Mucosa of stomach (tissue), 1 donor: ENCODE measurements at regions not wholly inside any gene's neighbourhood (a gene's known extent, or its start where the extent isn't known, plus 50 kb on each side); places are given as distances from the start of the nearest gene placed in this dataset.

Source experiments
- H3K27me3 ChIP-seq: one replicate; pipeline ENCODE4 v1.7.0; 2013; ENCODE audit warnings: mild to moderate bottlenecking, low read length; ENCODE audit not compliant: control insufficient read depth, insufficient read depth
- H3K36me3 ChIP-seq: one replicate; pipeline ENCODE4 v1.7.0; 2013; ENCODE audit warnings: low read length; ENCODE audit not compliant: control insufficient read depth, insufficient read depth
- H3K4me1 ChIP-seq: one replicate; pipeline ENCODE4 v1.7.0; 2013; ENCODE audit warnings: mild to moderate bottlenecking, low read length; ENCODE audit not compliant: control insufficient read depth, insufficient read depth
- H3K4me3 ChIP-seq: one replicate; pipeline ENCODE4 v1.7.0; 2013; ENCODE audit warnings: low read length
- H3K9ac ChIP-seq: one replicate; pipeline ENCODE4 v1.7.0; 2013; ENCODE audit warnings: mild to moderate bottlenecking, low read length, moderate library complexity
- H3K9me3 ChIP-seq: one replicate; pipeline ENCODE4 v1.7.0; 2013; ENCODE audit warnings: mild to moderate bottlenecking, low read length, moderate library complexity; ENCODE audit not compliant: control insufficient read depth
- donor health status: Pancreatic carcinoma.

DNA sequence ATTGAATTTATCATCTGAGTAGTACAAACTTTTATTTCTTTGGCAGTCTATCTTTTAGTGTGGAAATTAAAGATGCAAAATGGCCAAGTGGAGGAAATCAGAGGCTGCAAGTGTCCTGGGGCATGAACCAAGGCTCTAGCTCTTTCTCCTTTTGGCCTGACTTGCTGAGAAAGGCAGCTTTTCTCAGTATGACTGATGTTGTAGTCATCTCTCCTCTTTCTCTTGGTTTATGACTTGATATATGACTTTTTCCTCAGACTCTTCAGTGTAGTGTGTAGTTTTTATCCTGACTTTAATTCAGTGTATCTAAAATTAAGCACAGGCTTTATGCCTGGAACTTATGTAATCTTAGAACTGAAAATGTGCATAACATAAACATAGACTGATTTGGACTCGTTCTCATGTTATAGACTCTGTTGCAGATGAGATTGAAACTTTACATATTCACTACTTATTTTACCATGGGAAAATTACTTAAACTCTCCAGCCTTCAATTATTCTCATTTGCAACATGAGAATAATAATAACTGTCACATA lies 65.7 kb downstream of the SLITRK5 start:
- Histone ChIP-seq H3K36me3 (no peaks in the 10 kb centered on the region), H3K4me1 (no peaks in the 10 kb centered on the region), H3K9me3 (no peaks in the 10 kb centered on the region), H3K9ac (no peak overlapping the region), H3K4me3 (no peak overlapping the region), H3K27me3 (no peaks in the 10 kb centered on the region)

DNA sequence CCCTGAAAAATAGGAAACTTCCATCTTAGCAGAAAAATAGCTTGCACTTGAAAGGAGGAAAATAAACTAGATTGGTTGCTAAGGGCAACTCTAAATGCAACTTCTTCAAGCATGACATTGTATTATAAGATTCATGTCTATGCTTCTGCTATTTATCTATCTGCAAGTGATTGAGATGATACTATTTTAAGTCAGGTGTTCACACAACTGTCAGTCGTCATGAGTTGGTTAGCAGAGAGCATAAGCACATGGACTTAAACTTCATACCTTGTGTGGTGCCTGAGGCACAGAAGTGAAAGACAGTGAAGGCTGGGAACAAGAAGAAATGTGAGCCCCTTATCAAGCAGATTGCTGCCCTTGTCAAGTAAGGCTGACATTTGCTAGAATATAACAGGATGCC lies 82.9 kb downstream of the SLITRK5 start:
- Histone ChIP-seq H3K9me3 (no peaks in the 10 kb centered on the region), H3K4me1 (no peaks in the 10 kb centered on the region), H3K36me3 (no peaks in the 10 kb centered on the region), H3K9ac (no peak overlapping the region), H3K27me3 (no peaks in the 10 kb centered on the region), H3K4me3 (no peak overlapping the region)

DNA sequence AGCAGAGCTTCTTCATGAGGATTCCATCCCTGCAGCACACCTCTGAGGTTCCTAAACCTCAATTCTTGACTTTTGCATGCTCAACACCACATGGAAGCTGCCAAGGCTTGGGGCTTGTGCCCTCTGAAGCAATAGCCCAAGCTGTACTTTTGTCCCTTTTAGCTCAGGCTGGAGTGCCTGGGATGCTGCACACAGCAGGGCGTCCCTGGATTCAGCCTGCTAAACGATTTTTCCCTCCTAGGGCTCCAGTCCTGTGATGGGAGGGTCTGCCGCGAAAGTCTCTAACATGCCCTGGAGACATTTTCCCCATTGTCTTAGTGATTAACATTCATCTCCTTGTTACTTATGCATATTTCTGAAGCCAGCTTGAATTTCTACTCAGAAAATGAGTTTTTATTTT lies 98.3 kb downstream of the SLITRK5 start:
- H3K9ac ChIP-seq = no peak overlapping the region
- no peaks in the 10 kb centered on the region for H3K4me1 ChIP-seq
- H3K4me3 ChIP-seq = no peak overlapping the region
- no peaks in the 10 kb centered on the region for H3K27me3 ChIP-seq
- H3K9me3 ChIP-seq = no peaks in the 10 kb centered on the region
- H3K36me3 ChIP-seq = no peaks in the 10 kb centered on the region

DNA sequence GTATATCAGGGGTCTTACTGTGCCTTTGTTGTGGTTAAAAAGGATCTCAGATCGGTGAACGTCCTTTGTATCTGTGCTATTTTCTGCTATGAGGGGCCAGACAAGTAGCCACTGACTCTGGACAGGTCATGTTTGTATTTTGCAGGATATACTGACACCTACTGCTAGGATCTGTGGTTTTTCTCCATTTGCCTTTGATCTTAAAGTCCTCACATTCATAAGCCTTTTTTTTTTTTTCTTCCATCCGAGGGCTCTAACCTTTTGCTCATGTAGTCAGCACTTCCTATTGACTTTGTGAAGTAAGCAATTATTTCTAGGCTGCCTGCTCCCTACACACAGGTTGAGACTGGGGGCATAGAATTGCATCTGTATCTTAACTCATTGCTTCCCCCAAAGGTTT lies 106.2 kb downstream of the SLITRK5 start:
- no peaks in the 10 kb centered on the region for H3K9me3 ChIP-seq
- no peak overlapping the region for H3K4me3 ChIP-seq
- no peaks in the 10 kb centered on the region for H3K36me3 ChIP-seq
- no peak overlapping the region for H3K9ac ChIP-seq
- no peaks in the 10 kb centered on the region for H3K27me3 ChIP-seq
- H3K4me1 ChIP-seq = no peaks in the 10 kb centered on the region

DNA sequence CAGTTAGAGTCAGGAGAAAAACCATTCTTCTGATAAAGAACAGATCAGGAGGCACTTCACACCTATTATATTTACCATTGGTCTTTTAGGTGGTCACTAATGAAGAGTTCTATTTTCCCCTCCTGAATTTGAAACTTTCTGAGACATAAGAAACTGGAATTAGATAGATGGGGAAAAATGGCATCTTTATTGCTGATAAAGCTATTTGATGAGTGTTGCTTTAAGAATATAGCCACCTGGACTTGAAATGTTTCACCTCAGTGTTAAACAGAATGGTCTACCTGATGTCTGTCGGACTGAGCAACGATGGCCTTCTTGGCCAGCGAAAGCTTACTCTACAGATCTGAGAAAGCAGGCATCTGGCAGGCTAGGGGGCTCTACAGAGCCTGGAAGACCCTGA lies 107.0 kb downstream of the SLITRK5 start:
- Histone ChIP-seq H3K36me3 (no peaks in the 10 kb centered on the region), H3K9me3 (no peaks in the 10 kb centered on the region), H3K9ac (no peak overlapping the region), H3K4me1 (no peaks in the 10 kb centered on the region), H3K4me3 (no peak overlapping the region), H3K27me3 (no peaks in the 10 kb centered on the region)

DNA sequence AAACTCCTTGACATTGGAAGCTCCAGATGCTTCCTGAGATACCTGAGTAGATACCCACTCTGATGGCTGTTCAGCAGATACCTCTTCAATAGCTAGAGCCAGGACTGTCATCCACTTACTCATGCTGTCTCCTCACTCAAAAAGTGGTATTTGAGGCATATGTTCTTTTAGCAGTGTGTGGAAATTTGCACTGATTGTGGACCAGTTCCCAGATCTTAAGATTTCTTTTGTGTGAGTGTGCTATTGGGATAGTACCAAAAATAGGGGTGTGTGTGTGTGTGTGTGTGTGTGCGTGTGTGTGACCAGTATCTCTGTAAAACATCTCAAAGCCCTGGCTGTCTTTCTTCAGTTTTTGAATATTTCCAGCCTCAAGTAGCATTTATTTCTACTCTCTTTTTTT lies 108.3 kb downstream of the SLITRK5 start:
- Histone ChIP-seq H3K4me1 (no peaks in the 10 kb centered on the region), H3K36me3 (no peaks in the 10 kb centered on the region), H3K27me3 (no peaks in the 10 kb centered on the region), H3K4me3 (no peak overlapping the region), H3K9me3 (no peaks in the 10 kb centered on the region), H3K9ac (no peak overlapping the region)

DNA sequence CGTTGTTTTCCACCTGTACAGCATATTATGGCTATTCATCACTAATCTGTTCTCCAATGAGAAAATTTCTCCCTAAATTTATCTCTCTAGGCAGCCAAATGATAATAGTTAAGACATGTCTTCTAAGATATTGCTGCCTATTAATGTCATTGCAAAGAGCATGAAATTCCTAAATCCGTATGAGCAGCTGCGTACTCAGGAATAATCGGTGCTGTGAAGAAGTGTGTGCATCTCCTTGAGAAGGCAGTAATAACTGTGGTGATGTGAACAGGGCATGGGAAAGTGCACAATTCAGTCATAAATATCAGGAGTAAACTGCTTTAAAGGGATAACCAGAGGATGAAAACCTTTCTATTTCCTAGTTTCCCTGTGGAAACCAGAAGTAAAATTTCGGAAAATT lies 112.2 kb downstream of the SLITRK5 start:
- no peak overlapping the region for H3K9ac ChIP-seq
- no peaks in the 10 kb centered on the region for H3K36me3 ChIP-seq
- H3K9me3 ChIP-seq = no peaks in the 10 kb centered on the region
- H3K4me3 ChIP-seq = no peak overlapping the region
- no peaks in the 10 kb centered on the region for H3K4me1 ChIP-seq
- no peaks in the 10 kb centered on the region for H3K27me3 ChIP-seq

DNA sequence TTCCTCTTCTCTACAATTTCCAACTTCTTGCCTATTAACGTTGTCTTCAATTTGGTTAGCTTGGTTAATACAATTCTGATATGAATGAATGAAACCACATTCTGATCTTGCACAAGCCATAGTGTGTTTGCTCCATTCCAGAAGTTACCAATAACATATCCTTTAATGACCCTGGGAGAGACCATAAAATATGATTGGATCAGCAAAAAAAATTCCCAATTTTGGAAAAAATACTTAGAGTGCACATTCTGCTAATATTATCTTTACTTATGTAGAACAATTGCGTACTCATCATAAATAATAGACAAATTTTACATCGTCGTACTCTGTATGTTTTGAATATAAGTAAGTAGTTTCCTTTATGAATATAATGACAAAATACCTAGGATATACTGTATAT lies 117.2 kb downstream of the SLITRK5 start:
- Histone ChIP-seq H3K9me3 (no peaks in the 10 kb centered on the region), H3K4me1 (no peaks in the 10 kb centered on the region), H3K4me3 (no peak overlapping the region), H3K27me3 (no peaks in the 10 kb centered on the region), H3K36me3 (no peaks in the 10 kb centered on the region), H3K9ac (no peak overlapping the region)

DNA sequence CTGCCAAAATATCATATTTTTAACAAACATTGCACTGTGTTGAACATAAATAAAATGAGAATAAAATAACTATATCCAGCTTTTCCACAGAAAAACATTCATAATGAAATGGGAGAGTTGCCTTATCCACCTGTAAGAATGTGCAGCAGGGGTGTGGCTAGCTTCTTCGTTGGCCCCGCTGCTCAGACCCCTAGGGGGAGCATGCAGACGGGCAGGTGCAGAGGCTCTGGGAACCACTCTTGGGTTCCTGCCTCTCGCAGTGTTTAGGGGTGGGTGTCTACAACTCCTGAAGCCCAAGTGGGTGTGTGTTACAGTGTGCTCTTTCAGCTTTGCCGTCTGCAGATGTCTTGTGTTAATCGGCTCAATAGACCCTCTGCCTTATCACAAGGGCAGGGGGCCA lies 121.7 kb downstream of the SLITRK5 start:
- Histone ChIP-seq H3K9ac (no peak overlapping the region), H3K36me3 (no peaks in the 10 kb centered on the region), H3K9me3 (no peaks in the 10 kb centered on the region), H3K4me3 (no peak overlapping the region), H3K4me1 (no peaks in the 10 kb centered on the region), H3K27me3 (no peaks in the 10 kb centered on the region)

DNA sequence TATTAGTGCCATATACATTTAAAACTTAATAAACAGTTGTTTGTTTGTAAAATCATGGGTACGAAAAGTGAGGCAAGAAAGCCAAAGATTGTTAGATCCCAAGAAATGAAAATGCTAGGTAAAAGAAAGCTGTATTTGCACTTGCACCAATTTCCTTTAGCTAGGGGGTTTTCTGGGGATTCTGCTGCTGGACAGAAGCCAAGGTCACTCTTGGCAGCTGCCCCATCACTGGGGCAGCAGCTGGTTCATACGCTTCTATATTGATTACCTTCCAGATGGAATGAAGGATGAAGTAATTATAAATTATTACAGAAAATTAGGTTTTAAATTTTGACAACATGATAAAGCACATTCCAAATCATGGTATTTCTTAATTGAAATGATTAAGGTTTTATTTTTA lies 127.4 kb downstream of the SLITRK5 start:
- H3K4me1 ChIP-seq = no peaks in the 10 kb centered on the region
- no peaks in the 10 kb centered on the region for H3K27me3 ChIP-seq
- H3K9ac ChIP-seq = no peak overlapping the region
- no peak overlapping the region for H3K4me3 ChIP-seq
- no peaks in the 10 kb centered on the region for H3K9me3 ChIP-seq
- H3K36me3 ChIP-seq = no peaks in the 10 kb centered on the region

DNA sequence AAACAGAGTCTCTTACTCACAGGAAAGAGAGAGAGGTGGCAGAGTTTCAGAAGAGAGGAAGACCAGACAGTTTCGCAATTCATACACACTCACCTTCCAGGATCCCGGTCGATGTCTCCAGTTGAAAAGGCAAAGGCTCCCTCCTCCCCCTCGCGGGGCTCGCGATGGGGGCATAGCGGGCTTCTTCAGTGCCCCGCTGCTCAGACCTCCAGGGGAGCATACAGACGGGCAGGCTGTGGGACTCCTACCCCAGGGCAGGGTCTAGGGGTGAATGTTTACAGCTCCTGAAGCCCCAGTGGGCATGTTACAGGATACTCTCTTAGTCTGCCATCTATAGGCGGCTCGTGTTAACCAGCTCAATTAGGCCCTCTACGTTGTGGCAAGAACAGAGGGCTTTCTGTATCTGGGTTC lies 139.2 kb downstream of the SLITRK5 start:
- Histone ChIP-seq H3K9me3 (no peaks in the 10 kb centered on the region), H3K9ac (no peak overlapping the region), H3K27me3 (no peaks in the 10 kb centered on the region), H3K36me3 (no peaks in the 10 kb centered on the region), H3K4me3 (no peak overlapping the region), H3K4me1 (no peaks in the 10 kb centered on the region)

DNA sequence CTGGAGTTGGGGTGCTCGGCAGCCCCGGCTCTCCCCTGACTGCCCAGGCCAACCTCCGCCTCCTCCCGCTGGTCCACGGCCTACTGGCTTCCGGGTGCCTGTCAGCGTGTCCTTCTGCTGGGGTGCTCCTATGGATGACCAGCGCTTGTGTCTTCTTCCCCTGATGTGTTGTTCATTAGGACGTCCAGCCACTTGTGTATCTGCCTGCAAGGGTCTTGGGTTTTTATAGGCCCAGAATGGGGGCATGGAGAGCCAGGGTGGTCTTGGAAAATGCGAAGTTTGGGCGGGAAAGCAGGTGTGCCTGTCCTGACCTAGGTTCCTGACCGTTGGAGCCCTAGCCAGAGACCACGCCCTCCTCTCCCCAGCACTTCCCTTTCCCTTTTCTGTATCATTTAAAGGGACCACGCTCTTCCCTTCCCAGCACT lies 139.8 kb downstream of the SLITRK5 start:
- Histone ChIP-seq H3K4me1 (no peaks in the 10 kb centered on the region), H3K9ac (no peak overlapping the region), H3K27me3 (no peaks in the 10 kb centered on the region), H3K4me3 (no peak overlapping the region), H3K36me3 (no peaks in the 10 kb centered on the region), H3K9me3 (no peaks in the 10 kb centered on the region)

DNA sequence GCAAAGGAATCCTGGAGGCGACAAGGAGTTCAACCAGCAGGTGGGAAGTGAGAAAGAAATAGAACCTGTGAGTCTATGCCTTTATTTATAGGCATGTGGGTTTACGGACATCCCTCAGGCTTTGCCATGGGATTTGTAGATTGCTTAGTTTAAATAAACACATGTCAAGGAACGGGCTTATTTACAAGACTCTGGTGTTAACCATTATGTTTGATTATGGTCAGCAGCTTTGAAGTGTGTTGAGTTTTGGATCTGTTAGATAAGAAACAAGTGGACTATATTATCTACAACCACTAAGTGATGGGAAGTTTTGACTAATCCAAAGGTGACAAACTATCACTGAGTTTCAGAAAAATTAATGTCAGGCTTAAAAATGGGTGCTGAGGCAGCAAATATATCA lies 143.2 kb downstream of the SLITRK5 start:
- Histone ChIP-seq H3K36me3 (no peaks in the 10 kb centered on the region), H3K4me1 (no peaks in the 10 kb centered on the region), H3K9me3 (no peaks in the 10 kb centered on the region), H3K9ac (no peak overlapping the region), H3K4me3 (no peak overlapping the region), H3K27me3 (no peaks in the 10 kb centered on the region)
